ENCODE measurements at regions not wholly inside any gene's neighbourhood (a gene's known extent, or its start where the extent isn't known, plus 50 kb on each side); places are given as distances from the start of the nearest gene placed in this dataset.

DNA sequence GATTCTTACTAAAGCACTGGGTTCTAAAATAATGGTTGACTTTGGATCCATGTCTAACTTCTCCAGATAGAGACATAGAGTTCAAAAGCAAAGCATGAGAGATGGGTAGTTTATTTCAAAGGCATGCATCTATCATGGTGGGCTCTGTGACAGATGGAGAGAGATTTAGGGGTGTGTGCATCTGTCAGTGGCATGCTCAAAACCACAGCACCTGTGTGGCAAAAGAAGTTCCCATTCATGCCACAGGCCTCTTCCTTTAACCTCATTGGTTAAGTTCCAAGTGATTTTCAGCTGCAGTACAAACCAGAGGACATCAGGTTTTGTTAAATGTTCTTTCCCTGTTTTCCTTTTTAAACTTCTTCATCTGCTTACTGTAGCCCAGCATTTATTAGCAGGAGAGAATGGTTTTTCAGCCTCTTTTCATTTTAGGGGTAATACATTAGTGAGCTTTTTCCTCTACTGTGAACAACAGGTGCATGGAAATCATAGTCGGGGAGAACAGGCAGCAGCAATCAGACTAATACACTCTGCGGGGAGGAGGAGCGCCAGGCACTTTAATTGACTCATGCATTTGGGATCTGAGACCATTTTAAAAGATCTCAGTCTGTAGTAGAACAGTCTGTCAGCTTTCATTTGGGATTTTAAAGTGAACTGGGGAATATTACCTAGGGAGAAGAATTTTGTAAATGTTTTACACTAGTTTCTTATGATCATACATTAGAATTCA is 52.4 kb upstream of the UPP2 start:
- no peak for DNase-seq (ENCODE audit: extremely low read depth, low read depth)

DNA sequence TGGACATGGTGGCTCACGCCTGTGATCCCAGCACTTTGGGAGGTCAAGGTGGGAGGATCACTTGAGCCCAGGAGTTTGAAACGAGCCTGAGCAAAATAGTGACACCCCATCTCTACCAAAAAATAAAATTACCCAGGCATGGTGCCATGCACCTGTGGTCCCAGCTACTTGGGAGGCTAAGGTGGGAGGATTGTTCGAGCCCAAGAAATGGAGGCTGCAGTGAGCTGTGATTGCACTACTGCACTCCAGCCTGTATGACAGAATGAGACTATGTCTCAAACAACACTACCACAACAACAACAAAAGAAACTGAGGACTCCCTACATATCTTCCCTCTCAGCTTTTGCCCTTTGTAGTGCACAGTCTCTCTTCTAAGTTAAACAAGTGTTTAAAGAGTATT is 53.3 kb upstream of the UPP2 start:
- TF ChIP-seq, protein P1, sequence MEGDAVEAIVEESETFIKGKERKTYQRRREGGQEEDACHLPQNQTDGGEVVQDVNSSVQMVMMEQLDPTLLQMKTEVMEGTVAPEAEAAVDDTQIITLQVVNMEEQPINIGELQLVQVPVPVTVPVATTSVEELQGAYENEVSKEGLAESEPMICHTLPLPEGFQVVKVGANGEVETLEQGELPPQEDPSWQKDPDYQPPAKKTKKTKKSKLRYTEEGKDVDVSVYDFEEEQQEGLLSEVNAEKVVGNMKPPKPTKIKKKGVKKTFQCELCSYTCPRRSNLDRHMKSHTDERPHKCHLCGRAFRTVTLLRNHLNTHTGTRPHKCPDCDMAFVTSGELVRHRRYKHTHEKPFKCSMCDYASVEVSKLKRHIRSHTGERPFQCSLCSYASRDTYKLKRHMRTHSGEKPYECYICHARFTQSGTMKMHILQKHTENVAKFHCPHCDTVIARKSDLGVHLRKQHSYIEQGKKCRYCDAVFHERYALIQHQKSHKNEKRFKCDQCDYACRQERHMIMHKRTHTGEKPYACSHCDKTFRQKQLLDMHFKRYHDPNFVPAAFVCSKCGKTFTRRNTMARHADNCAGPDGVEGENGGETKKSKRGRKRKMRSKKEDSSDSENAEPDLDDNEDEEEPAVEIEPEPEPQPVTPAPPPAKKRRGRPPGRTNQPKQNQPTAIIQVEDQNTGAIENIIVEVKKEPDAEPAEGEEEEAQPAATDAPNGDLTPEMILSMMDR (IDR thresholded peaks at IDR 0.05; ENCODE audit: low read depth, low read length, missing control alignments): no peak
- no peak overlapping the region for H3K4me3 ChIP-seq (replicated peaks; ENCODE audit: low read depth, low read length)

More for the DNA sequence above, 52.4 kb upstream of the UPP2 start:
- H3K4me3 ChIP-seq (replicated peaks; ENCODE audit: low read depth, low read length): no peak overlapping the region
- TF ChIP-seq, protein P1 (IDR thresholded peaks at IDR 0.05; ENCODE audit: low read depth, low read length, missing control alignments): no peak

DNA sequence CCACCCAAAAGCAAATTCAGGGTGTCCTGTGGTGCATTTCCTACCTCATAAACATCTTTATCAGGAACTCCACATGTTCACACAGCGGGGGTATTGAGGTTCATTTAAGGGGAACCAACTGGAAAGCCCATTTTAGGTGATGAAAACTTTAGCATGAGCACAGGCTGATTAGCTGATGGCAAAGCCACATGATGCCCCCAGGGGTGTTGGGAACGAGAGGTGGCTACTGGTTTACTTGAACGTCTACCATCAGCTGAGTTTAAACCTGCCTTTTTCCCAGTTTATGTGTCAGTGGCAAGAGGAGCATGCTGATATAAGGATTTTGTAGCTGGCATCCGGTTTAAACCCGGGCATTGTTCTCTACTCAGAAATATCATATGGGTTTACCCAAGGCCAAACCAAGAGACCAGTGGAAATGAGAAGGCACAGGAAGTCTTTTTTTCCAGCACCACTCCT is 54.5 kb upstream of the UPP2 start:
- no peak overlapping the region for H3K4me3 ChIP-seq (replicated peaks; ENCODE audit: low read depth, low read length)
- DNase-seq (ENCODE audit: extremely low read depth, low read depth): no peak
- TF ChIP-seq, protein P1 (IDR thresholded peaks at IDR 0.05; ENCODE audit: low read depth, low read length, missing control alignments): no peak

More for the DNA sequence above, 53.3 kb upstream of the UPP2 start:
- no peak for DNase-seq (ENCODE audit: extremely low read depth, low read depth)

DNA sequence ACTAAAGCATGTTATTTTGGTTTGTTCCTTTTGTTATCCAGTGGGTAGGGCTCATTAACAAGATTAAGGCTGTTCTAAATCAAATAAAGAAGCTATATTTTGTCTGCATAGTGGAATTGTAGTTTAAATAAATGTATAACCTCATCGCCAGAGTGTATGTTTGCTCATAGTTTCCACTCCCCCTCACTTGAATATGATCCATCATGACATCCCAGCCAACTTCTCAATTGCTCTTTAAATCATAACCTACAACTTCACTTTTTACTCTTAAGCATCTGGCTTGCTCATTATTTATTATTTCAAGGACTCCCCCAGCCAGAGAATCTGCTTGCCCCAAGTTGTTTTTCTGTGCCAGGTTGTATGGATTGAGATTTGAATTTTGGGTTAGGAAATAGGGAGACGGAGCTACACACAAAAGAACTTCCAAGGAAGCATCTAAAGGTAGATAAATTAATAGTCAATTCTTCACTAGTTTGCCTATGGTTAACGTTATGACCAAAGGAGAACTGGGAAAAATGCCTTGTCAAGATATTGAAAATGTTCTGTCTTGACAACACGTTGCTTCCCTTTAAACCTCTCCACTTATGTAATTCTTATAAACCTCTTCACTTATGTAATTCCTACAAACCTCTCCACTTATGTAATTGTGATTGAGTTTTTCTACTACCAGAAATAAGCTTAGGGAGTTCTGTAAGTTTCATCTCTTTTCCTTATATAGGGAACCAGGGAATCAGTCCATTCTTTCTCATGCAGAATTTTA is 55.4 kb upstream of the UPP2 start:
- no peak overlapping the region for H3K4me3 ChIP-seq (replicated peaks; ENCODE audit: low read depth, low read length)
- no peak for DNase-seq (ENCODE audit: extremely low read depth, low read depth)
- TF ChIP-seq, protein P1 (IDR thresholded peaks at IDR 0.05; ENCODE audit: low read depth, low read length, missing control alignments): no peak

DNA sequence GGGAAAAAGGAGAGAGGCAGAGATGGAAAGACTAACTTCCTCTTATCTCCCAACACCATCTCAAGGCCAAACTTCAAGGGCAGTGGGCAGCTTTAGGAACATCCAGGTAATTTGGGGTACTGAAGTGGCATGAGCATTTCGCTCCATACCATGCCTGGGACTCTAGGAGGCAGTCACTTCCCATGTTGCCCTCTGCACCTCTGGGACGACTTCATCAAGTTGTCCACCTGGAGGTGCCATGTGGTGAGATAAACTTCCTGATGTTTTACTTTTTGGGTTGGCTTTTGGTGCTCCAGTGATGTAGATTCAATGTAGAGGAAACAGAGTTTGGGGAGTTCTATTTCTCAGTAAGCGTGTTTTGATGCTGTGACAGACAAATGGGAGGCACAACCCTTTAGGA is 56.3 kb upstream of the UPP2 start:
- TF ChIP-seq, protein P1 (IDR thresholded peaks at IDR 0.05; ENCODE audit: low read depth, low read length, missing control alignments): no peak
- DNase-seq (ENCODE audit: extremely low read depth, low read depth): no peak

DNA sequence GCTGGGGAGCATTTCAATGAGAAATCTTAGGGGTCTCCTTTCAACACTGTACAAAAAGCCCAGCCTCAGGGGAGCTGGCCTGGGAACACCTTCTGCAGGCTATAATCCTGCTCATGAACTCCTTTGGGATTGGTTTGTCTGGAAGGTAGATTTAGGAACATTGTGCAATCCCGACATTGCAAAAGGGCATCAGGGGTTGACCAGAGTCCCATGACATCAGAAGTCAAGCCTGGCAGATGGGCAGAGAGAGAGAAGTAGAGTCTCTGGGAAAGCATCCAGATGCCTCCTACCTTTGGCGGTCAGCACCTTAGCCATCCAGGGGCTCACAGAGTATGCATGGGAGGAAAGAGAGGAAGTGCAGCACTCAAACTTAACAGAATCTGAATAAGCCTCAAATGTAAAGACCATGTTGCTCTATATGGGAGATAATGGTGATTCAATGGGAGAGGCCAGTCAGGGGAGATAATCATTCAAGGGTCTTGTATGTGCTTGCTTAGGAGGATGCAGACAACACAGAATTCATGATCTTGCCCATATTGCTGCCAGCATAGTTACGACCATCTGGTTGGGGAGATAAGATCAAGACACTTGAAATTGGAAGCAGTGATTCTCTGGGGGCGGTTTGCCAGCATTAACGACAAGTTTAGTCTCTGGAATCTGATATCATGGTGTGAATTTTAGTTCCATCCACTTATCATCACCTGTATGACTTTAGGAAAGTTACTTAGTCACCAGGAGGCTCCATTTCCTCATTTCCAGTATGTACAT is 58.3 kb upstream of the UPP2 start:
- H3K4me3 ChIP-seq (replicated peaks; ENCODE audit: low read depth, low read length): no peak overlapping the region
- DNase-seq (ENCODE audit: extremely low read depth, low read depth): no peak
- TF ChIP-seq, protein P1 (IDR thresholded peaks at IDR 0.05; ENCODE audit: low read depth, low read length, missing control alignments): no peak

More for the DNA sequence above, 56.3 kb upstream of the UPP2 start:
- no peak overlapping the region for H3K4me3 ChIP-seq (replicated peaks; ENCODE audit: low read depth, low read length)

All from HFF-Myc (cell line).